ENCODE measurements at regions not wholly inside any gene's neighbourhood (a gene's known extent, or its start where the extent isn't known, plus 50 kb on each side); places are given as distances from the start of the nearest gene placed in this dataset.
A peak's percentile ranks its signal among the peaks of the same experiment; 100 is the strongest.
"Not testable (repeated sequence)": the region's sequence is repeated elsewhere in the genome, so short reads cannot be mapped to it uniquely, and the experiment has no call there.

GRCh38 chr14:30443368-30444007 lies 115.5 kb upstream of the G2E3 start:
- peak; percentile 5 for DNase-seq (ENCODE audit: low spot score)

- DNase-seq (ENCODE audit: low spot score), result no peak
These were observed 114.5 kb upstream of the G2E3 start for GRCh38 chr14:30444451-30444850.

GRCh38 chr14:30445011-30445793 lies 113.8 kb upstream of the G2E3 start:
- no peak for DNase-seq (ENCODE audit: low spot score)

- no peak for DNase-seq (ENCODE audit: low spot score)
These were observed 113.1 kb upstream of the G2E3 start for GRCh38 chr14:30445852-30446251.

GRCh38 chr14:30450631-30451545 lies 108.1 kb upstream of the G2E3 start:
- no peak for DNase-seq (ENCODE audit: low spot score)

GRCh38 chr14:30456296-30456695 lies 102.7 kb upstream of the G2E3 start:
- DNase-seq (ENCODE audit: low spot score), result no peak

GRCh38 chr14:30462358-30462757 lies 96.6 kb upstream of the G2E3 start:
- no peak for DNase-seq (ENCODE audit: low spot score)

GRCh38 chr14:30464481-30464880 lies 94.5 kb upstream of the G2E3 start:
- DNase-seq (ENCODE audit: low spot score), result no peak

GRCh38 chr14:30468354-30468753 lies 90.6 kb upstream of the G2E3 start:
- no peak for DNase-seq (ENCODE audit: low spot score)

GRCh38 chr14:30471980-30472379 lies 87.0 kb upstream of the G2E3 start:
- DNase-seq (ENCODE audit: low spot score), result no peak

GRCh38 chr14:30473846-30474696 lies 84.9 kb upstream of the G2E3 start:
- not testable (repeated sequence) for DNase-seq (ENCODE audit: low spot score)

GRCh38 chr14:30482276-30482675 lies 76.7 kb upstream of the G2E3 start:
- no peak for DNase-seq (ENCODE audit: low spot score)

GRCh38 chr14:30484201-30484600 lies 74.8 kb upstream of the G2E3 start:
- DNase-seq (ENCODE audit: low spot score), result no peak

GRCh38 chr14:30484976-30485375 lies 74.0 kb upstream of the G2E3 start:
- DNase-seq (ENCODE audit: low spot score), result no peak

GRCh38 chr14:30496852-30497251 lies 62.1 kb upstream of the G2E3 start:
- no peak for DNase-seq (ENCODE audit: low spot score)

GRCh38 chr14:30499358-30499757 lies 59.6 kb upstream of the G2E3 start:
- DNase-seq (ENCODE audit: low spot score), result no peak

- no peak for DNase-seq (ENCODE audit: low spot score)
These were observed 58.7 kb upstream of the G2E3 start for GRCh38 chr14:30500222-30500621.

GRCh38 chr14:30507209-30507608 lies 51.7 kb upstream of the G2E3 start:
- DNase-seq (ENCODE audit: low spot score), result no peak
